ENCODE measurements at regions not wholly inside any gene's neighbourhood (a gene's known extent, or its start where the extent isn't known, plus 50 kb on each side); places are given as distances from the start of the nearest gene placed in this dataset.

- DNase-seq (ENCODE audit: low read depth), result no peak
Observed at GRCh38 chr1:25081496-25081895, 150.8 kb downstream of the SYF2 start.

- no peak for DNase-seq (ENCODE audit: low read depth)
Observed at GRCh38 chr1:25080294-25081209, 150.5 kb upstream of the RUNX3 start.

DNA sequence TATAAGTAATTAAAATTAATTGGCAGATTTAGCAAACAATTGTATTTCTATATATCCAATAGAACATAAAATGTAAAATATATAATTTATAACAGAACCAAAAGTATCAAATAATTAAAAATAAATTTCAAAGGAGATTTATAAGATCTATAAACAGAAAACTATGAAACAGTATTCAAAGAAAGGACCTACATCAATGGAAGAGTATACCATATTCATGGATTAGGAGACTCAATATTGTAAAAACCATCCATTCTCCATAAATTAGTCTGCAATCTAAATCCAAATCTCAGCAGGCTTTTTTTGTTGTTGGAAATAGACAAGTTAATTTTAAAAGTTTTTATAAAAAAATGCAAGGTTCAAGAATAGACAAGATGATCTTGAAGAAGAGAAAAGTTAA, 149.0 kb upstream of the RUNX3 start:
- no peak for DNase-seq (ENCODE audit: low read depth)

DNA sequence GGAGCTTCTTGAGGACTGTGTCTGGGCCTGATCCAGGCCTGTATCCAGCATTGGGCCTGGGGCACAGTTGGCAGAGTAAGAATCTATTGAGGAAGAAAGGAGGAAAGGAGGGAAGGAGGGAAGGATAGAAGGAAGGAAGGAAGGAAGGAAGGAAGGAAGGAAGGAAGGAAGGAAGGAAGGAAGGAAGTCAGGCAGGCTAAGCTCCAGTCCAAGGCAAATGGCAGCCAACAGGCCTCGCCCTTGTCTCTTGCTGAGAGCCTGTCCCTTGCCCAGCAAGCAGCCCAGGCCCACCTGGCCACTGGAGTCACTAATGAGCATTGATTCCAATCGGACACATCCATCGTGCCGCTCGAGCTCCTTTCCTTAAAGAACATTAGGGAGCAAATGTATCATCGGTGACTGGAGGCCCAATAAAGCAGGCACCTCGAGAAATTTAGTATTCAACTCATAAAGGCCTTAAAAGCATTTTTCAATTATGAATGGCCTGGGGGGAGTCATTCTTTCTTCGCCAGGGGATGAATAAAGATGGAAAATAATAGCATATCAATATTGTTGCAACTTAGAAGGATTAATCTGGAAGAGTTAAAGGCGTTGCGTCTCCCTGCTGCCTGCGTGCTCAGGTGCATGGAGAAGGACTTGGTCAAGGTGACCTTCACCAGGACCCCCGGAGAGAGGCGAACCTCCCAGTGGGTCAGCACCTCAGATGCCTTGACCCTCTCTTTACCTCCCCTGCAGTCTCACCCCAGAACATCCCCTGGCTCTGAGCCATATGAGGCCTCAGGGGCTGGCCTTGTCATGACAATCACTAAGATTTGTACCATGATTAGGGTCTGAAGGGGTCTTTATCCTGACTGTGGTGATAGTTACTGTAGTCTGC, 144.5 kb upstream of the RUNX3 start:
- no peak for DNase-seq (ENCODE audit: low read depth)

- DNase-seq (ENCODE audit: low read depth), result no peak
Observed at GRCh38 chr1:25073640-25074270, 143.7 kb upstream of the RUNX3 start.

GRCh38 chr1:25072461-25072860, 142.4 kb upstream of the RUNX3 start:
- DNase-seq (ENCODE audit: low read depth), result no peak

GRCh38 chr1:25068829-25069228, 138.8 kb upstream of the RUNX3 start:
- DNase-seq (ENCODE audit: low read depth), result no peak

DNA sequence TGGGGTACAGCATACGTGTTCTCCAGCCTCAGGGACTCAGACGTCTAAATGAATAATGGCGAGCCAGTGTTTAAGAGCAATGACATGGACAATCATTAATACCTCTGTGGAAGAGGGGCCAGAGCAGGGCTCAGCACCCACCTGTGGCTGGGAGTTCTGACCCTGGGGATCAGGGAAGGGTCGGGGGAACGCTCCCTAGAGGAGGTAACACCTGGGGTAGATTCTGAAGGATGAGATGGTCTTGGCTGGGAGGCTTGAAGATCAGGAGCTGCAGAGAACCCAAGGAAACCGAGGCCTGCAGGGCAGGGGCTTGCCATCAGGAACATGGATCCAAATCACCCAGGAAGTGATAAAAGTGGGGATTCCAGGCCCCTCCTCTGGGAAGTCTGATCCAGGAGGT, 138.2 kb upstream of the RUNX3 start:
- no peak for DNase-seq (ENCODE audit: low read depth)

GRCh38 chr1:25067518-25068251, 137.6 kb upstream of the RUNX3 start:
- DNase-seq (ENCODE audit: low read depth), result no peak

DNA sequence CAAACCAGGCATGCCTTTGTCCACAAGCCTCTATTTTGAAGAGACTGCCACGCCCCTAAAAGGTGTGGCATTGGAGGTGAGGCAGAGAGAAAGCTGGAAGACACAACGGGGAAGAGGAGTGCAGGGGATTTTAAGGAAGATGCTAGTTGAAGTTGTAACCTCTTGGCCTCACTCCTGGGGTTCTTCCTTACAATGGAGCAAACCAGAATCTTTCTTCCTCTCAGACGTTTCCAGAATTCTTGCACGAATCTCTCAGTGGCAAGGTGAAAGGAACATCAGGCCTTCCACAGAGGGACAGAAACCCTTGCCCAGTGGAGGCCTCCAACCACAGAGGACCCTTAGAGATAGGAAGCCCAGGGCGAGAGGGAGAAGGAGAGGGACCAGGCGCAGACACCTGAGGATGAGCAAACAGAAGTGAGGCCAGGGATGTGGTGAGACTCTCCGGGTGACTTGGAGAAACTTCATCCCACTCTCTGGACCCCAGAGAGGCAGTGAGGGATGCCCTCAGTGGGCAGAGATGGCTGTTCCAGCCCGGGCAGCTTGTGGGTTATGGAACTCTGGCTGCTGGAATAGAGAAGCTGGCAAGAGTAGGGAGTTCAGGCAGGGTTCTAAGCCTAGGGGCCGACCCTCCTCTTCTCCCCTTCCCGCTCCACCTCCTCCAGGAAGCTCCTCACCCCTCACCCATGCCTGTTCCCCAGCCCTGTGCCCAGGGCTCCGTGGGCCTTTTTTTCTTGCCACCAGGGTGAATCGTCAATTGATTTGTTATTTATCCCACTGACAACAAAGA, 136.8 kb upstream of the RUNX3 start:
- no peak for DNase-seq (ENCODE audit: low read depth)

DNA sequence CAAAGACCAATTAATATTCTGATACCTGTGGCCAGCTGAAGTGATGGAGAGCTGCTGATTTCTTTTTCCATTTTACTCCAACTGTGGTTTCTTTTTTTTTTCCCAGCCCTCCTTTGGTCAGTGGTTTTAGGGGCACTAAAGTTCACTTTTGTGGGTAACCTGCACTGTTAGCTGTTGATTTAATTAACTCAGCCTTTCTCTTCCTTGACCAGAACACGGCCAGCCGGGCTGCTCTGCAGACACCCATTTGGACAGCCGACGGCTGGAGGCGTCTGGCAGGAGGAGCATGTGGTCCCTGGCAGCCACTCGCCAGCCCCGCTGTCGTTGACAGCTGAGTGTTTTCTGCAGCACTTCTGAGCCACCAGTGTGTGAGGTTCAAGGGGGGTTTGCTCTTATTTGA, 136.2 kb upstream of the RUNX3 start:
- no peak for DNase-seq (ENCODE audit: low read depth)

DNA sequence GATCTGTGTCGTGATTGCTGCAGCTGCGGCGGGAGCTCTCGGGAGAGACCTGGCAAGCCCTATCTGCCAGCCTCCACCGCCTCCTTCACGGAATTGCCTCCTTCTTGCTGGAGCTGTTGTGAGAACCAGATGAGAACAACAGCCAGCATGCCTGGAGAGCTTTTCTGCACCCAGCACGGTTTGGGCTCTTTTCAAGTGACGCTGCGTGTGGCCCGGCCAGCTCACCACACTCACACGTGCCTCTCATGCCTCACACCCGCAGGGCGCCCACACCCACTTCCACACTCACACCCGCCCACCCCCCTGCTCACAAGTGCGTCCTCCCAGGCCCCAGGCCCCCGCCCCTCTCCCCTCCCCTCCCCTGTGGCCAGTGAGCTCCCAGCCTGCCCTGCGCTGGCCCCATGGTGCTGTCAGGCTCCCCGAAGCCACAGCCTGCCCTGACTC, 135.7 kb upstream of the RUNX3 start:
- DNase-seq (ENCODE audit: low read depth), result peak; percentile 8

DNA sequence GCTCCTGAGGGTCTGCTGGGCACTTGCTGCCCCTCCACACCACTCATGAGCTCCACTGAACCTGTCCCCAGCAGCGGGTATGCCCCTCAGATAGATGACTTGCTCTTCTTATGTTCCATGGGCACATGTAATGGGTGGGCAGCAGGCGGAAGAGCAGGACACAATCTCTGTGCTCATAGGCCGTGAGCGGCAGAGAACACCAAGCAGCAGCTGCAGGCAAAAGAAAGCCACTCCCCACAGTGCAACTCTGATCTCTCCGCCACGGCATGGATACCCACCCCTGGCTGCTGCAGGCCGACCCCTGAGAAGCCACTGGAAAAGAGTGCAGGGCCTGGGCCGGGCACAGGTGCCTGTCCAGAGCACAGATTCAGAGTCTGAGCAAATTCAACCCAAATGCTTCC, 135.2 kb upstream of the RUNX3 start:
- DNase-seq (ENCODE audit: low read depth), result no peak

DNA sequence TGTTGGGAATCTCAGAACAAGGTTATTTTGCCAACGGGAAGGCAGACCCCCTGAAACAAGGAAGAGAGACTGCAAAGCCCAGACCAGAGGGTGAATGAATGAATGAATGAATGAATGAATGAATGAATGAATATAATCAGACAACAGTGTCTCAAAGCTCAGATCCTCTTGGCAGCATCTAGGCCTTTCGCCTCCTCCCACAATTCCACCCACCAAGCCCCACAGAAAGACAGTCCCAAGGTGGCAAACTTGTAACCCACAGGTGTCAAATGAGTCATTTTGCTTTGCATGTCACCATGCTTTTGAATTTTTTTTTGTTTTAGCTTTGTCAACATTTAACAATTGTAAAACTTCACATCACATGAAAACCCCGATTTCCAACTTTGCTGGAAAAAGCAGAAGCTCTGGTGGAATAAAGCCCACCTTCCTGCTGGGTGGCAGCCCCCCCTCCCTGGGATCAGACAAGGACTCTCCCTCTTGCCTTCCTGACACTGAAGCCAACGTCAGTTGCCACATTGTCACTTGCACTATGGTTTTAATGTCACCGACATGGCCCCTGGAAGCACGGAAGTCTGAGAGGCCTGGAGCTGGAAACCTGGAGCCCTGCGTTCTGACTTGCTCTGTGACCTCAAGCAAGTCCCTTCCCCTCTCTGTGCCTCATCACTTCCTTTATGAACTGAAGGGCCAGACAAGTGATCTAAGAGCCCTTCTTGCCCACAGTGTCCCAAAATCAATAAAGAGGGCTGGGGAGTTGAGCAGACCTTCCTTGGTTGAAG, 134.6 kb upstream of the RUNX3 start:
- DNase-seq (ENCODE audit: low read depth), result no peak

GRCh38 chr1:25063591-25064416, 133.7 kb upstream of the RUNX3 start:
- DNase-seq (ENCODE audit: low read depth), result no peak

- no peak for DNase-seq (ENCODE audit: low read depth)
Observed at GRCh38 chr1:25062621-25063255, 132.7 kb upstream of the RUNX3 start.

- no peak for DNase-seq (ENCODE audit: low read depth)
Observed at GRCh38 chr1:25061261-25061995, 131.4 kb upstream of the RUNX3 start.

- no peak for DNase-seq (ENCODE audit: low read depth)
Observed at GRCh38 chr1:25057188-25057587, 127.1 kb upstream of the RUNX3 start.

All from stromal cell of bone marrow (primary cell).